ENCODE measurements at regions not wholly inside any gene's neighbourhood (a gene's known extent, or its start where the extent isn't known, plus 50 kb on each side); places are given as distances from the start of the nearest gene placed in this dataset.

DNA sequence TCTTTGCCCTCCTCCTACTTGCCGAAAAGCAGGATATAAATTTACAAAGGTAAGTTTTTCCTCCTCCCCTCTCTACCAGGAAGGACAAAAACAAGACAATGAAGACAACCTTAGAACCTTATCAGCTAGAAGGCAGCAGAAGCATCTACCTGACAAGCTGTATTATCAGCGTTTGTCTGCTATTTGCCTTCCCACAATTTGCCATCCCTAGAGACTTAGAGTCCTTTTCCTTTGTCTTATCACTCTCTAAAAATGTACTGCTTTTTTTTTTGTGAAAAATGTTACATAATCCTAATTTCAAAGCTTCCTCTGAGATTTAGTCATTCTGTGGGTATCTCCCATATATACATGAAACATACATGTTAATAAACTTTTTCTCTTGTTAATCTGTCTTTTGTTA is 176.9 kb upstream of the PROK2 start:
- Mint-ChIP-seq H3K27ac (no peak overlapping the region), H3K9me3 (no peaks in the 10 kb centered on the region), H3K27me3 (ENCODE audit: low read depth) (peaks cover 58% of the 10 kb centered on the region), H3K36me3 (no peaks in the 10 kb centered on the region), H3K4me3 (no peak overlapping the region), H3K4me1 (no peaks in the 10 kb centered on the region)
- no peak for DNase-seq (ENCODE audit: low spot score in 2 of 2, unreplicated experiment in 2 of 2)
- TF ChIP-seq, protein P1, sequence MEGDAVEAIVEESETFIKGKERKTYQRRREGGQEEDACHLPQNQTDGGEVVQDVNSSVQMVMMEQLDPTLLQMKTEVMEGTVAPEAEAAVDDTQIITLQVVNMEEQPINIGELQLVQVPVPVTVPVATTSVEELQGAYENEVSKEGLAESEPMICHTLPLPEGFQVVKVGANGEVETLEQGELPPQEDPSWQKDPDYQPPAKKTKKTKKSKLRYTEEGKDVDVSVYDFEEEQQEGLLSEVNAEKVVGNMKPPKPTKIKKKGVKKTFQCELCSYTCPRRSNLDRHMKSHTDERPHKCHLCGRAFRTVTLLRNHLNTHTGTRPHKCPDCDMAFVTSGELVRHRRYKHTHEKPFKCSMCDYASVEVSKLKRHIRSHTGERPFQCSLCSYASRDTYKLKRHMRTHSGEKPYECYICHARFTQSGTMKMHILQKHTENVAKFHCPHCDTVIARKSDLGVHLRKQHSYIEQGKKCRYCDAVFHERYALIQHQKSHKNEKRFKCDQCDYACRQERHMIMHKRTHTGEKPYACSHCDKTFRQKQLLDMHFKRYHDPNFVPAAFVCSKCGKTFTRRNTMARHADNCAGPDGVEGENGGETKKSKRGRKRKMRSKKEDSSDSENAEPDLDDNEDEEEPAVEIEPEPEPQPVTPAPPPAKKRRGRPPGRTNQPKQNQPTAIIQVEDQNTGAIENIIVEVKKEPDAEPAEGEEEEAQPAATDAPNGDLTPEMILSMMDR (IDR thresholded peaks at IDR 0.05; ENCODE audit: unreplicated experiment), result no peak

DNA sequence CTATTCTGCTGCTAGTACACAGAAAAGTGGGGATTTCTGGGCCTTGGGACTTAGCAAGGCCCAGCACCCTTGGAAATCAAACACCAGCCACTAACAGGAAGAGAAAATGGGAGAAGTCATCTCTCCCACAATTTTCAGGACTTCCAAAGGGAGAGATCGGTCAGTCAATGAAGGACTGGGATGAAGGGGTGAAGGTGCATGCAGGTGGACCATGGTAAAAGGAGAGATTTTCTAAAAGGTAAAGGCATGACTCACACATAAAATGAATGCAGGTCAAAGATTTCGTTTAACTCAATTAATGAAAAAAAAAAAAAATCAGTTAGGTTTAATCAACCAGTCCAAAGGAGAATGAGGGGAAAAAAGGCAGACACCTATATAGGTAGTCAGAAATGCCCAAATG is 176.4 kb upstream of the PROK2 start:
- H3K27me3 Mint-ChIP-seq (ENCODE audit: low read depth), result peaks cover 53% of the 10 kb centered on the region
- H3K36me3 Mint-ChIP-seq, result no peaks in the 10 kb centered on the region
- TF ChIP-seq, protein P1 (IDR thresholded peaks at IDR 0.05; ENCODE audit: unreplicated experiment), result no peak
- DNase-seq (ENCODE audit: low spot score in 2 of 2, unreplicated experiment in 2 of 2), result no peak
- no peak overlapping the region for H3K4me3 Mint-ChIP-seq
- no peaks in the 10 kb centered on the region for H3K9me3 Mint-ChIP-seq
- no peaks in the 10 kb centered on the region for H3K4me1 Mint-ChIP-seq
- H3K27ac Mint-ChIP-seq, result no peak overlapping the region

DNA sequence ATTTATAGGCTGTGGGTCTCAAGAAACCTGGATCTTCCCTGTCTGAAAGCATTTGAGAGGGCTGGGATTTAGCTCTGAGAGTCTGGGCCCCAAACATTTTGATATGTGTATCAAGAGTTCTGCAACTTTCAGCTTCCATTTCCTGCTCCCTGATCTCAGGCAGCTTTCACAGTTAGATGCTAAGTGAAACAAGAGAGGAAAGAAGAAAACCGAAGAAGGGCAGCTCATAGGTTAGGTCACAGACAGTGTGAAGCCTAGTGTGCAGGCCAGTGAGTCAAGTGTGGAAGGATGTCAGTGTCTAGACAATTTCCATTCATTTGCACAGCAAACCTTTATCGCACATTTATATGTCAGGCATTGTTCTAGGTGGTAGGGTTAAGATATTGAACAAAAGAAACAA is 173.6 kb upstream of the PROK2 start:
- Mint-ChIP-seq H3K27me3 (ENCODE audit: low read depth) (peaks cover 31% of the 10 kb centered on the region), H3K27ac (no peak overlapping the region), H3K36me3 (no peaks in the 10 kb centered on the region), H3K4me3 (no peak overlapping the region), H3K4me1 (peaks cover 12% of the 10 kb centered on the region), H3K9me3 (no peaks in the 10 kb centered on the region)
- DNase-seq (ENCODE audit: low spot score in 2 of 2, unreplicated experiment in 2 of 2), result no peak
- TF ChIP-seq, protein P1 (IDR thresholded peaks at IDR 0.05; ENCODE audit: unreplicated experiment), result no peak

DNA sequence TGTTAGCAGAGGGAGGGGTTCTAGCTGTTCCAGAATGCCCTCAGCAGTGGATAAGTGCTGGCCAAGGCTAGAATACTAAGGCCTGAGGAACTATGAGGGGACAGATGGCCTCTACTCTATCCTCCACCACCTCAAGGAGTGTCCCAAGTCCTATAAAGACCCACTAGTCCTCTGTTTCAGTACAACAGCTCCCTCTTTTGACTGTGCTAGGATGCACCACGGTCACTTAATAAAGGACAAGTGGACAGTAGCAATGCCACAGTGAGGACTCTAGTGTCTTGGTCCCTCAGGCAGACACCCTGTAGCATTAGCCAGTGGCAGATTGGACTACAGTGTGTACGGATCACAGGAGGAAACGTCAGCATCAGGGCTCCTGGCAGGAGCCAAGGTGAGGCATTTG is 171.8 kb upstream of the PROK2 start:
- Mint-ChIP-seq H3K9me3 (no peaks in the 10 kb centered on the region), H3K4me3 (no peak overlapping the region), H3K27me3 (ENCODE audit: low read depth) (peaks cover 23% of the 10 kb centered on the region), H3K27ac (no peak overlapping the region), H3K4me1 (peaks cover 12% of the 10 kb centered on the region), H3K36me3 (no peaks in the 10 kb centered on the region)
- DNase-seq (ENCODE audit: low spot score in 2 of 2, unreplicated experiment in 2 of 2), result no peak
- TF ChIP-seq, protein P1 (IDR thresholded peaks at IDR 0.05; ENCODE audit: unreplicated experiment), result no peak

DNA sequence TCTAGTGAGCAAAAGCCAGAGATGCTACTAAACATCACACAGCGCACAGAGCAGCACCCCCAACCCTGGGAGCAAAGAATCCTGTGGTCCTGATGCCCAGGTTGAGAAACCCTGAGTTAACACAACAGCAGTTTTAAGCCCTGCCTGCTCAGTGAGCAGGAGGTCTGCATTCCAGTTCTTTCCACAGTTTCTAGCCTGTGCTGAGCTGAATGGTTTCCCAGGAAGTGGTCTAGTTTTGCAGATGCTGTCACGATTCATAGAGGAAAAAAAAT is 171.1 kb upstream of the PROK2 start:
- Mint-ChIP-seq H3K27me3 (ENCODE audit: low read depth) (peaks cover 22% of the 10 kb centered on the region), H3K4me1 (peaks cover 12% of the 10 kb centered on the region), H3K36me3 (no peaks in the 10 kb centered on the region), H3K27ac (no peak overlapping the region), H3K9me3 (no peaks in the 10 kb centered on the region), H3K4me3 (no peak overlapping the region)
- no peak for DNase-seq (ENCODE audit: low spot score in 2 of 2, unreplicated experiment in 2 of 2)
- TF ChIP-seq, protein P1 (IDR thresholded peaks at IDR 0.05; ENCODE audit: unreplicated experiment), result no peak
